Nephron (organoid): ENCODE measurements at regions not wholly inside any gene's neighbourhood (a gene's known extent, or its start where the extent isn't known, plus 50 kb on each side); places are given as distances from the start of the nearest gene placed in this dataset.
"Not testable (repeated sequence)": the region's sequence is repeated elsewhere in the genome, so short reads cannot be mapped to it uniquely, and the experiment has no call there.

ENCODE experiments used
- H3K27ac Mint-ChIP-seq, 3 experiments: 2 replicates each; pipeline ENCODE4 v1.8.0; 2020; ENCODE audit warnings: mixed read lengths in 3 of 3, mild to moderate bottlenecking in 2 of 3, moderate library complexity in 1 of 3
- H3K27me3 Mint-ChIP-seq: 2 replicates; pipeline ENCODE4 v1.8.0; 2021; ENCODE audit warnings: low read depth, mild to moderate bottlenecking, moderate library complexity, mixed read lengths
- H3K36me3 Mint-ChIP-seq: 2 replicates; pipeline ENCODE4 v1.8.0; 2020; ENCODE audit warnings: low read depth, mixed read lengths
- H3K4me1 Mint-ChIP-seq: 2 replicates; pipeline ENCODE4 v1.8.0; 2020; ENCODE audit warnings: mixed read lengths
- H3K4me3 Mint-ChIP-seq, 3 experiments: 2 replicates each; pipeline ENCODE4 v1.8.0; 2020; ENCODE audit warnings: mild to moderate bottlenecking in 3 of 3, mixed read lengths in 3 of 3, moderate library complexity in 2 of 3
- H3K9me3 Mint-ChIP-seq: 2 replicates; pipeline ENCODE4 v1.8.0; 2020; ENCODE audit warnings: mixed read lengths
- TF ChIP-seq, protein P1 (sequence below), 3 experiments: fragments of 200-600 bp; sonication (generic); IDR thresholded peaks; one replicate each; pipeline ENCODE4 v1.5.0; 2021; ENCODE audit warnings: antibody characterized with exemption in 3 of 3; ENCODE audit not compliant: unreplicated experiment in 3 of 3

DNA sequence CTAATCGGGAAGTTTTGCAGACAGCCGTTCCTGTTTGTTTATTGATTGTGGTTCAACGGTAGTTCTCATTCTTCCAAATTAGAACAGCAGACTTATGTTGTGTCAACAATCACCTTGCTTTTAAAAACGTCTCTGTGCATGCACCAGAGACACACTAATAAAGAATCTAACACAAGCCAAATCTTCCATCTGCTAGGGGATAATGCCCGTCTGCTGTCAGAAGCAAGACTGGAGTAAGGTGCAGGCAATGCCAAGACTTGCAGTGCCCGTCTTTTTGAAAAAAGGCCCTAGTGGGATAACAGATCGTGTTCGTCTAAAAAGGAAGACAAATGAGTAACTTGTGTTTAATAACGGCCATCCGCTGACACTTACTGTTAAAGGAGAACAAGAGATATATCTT lies 158.4 kb downstream of the KCNJ2 start:
- H3K9me3 Mint-ChIP-seq, result no peaks in the 10 kb centered on the region
- TF ChIP-seq, protein P1, sequence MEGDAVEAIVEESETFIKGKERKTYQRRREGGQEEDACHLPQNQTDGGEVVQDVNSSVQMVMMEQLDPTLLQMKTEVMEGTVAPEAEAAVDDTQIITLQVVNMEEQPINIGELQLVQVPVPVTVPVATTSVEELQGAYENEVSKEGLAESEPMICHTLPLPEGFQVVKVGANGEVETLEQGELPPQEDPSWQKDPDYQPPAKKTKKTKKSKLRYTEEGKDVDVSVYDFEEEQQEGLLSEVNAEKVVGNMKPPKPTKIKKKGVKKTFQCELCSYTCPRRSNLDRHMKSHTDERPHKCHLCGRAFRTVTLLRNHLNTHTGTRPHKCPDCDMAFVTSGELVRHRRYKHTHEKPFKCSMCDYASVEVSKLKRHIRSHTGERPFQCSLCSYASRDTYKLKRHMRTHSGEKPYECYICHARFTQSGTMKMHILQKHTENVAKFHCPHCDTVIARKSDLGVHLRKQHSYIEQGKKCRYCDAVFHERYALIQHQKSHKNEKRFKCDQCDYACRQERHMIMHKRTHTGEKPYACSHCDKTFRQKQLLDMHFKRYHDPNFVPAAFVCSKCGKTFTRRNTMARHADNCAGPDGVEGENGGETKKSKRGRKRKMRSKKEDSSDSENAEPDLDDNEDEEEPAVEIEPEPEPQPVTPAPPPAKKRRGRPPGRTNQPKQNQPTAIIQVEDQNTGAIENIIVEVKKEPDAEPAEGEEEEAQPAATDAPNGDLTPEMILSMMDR (IDR thresholded peaks at IDR 0.05; ENCODE audit: unreplicated experiment in 3 of 3), result no peak
- H3K27me3 Mint-ChIP-seq, result no peaks in the 10 kb centered on the region
- no peaks in the 10 kb centered on the region for H3K36me3 Mint-ChIP-seq
- peaks cover 28% of the 10 kb centered on the region for H3K4me1 Mint-ChIP-seq
- H3K27ac Mint-ChIP-seq, result no peak overlapping the region
- H3K4me3 Mint-ChIP-seq, result no peak overlapping the region

GRCh38 chr17:70329721-70330120 lies 160.4 kb downstream of the KCNJ2 start:
- TF ChIP-seq, protein P1 (IDR thresholded peaks at IDR 0.05; ENCODE audit: unreplicated experiment in 3 of 3), result no peak
- Mint-ChIP-seq H3K27ac (no peak overlapping the region), H3K36me3 (no peaks in the 10 kb centered on the region), H3K9me3 (no peaks in the 10 kb centered on the region), H3K4me3 (no peak overlapping the region), H3K27me3 (no peaks in the 10 kb centered on the region), H3K4me1 (peaks cover 31% of the 10 kb centered on the region)

DNA sequence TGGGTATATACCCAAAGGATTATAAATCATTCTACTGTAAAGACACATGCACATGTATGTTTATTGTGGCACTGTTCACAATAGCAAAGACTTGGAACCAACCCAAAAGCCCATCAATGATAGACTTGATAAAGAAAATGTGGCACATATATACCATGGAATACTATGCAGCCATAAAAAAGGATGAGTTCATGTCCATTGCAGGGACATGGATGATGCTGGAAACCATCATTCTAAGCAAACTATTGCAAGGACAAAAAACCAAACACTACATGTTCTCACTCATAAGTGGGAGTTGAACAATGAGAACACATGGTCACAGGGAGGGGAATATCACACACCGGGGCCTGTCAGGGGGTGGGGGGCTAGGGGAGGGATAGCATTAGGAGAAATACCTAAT lies 161.7 kb downstream of the KCNJ2 start:
- H3K27ac Mint-ChIP-seq, H3K4me3 Mint-ChIP-seq, H3K27me3 Mint-ChIP-seq, H3K36me3 Mint-ChIP-seq, H3K9me3 Mint-ChIP-seq: not testable (repeated sequence)
- H3K4me1 Mint-ChIP-seq, result peaks cover 21% of the 10 kb centered on the region

- Mint-ChIP-seq H3K4me3 (no peak overlapping the region), H3K9me3 (no peaks in the 10 kb centered on the region), H3K27me3 (no peaks in the 10 kb centered on the region), H3K27ac (no peak overlapping the region), H3K4me1 (peaks cover 18% of the 10 kb centered on the region), H3K36me3 (no peaks in the 10 kb centered on the region)
- TF ChIP-seq, protein P1 (IDR thresholded peaks at IDR 0.05; ENCODE audit: unreplicated experiment in 3 of 3), result no peak
These were observed 163.3 kb downstream of the KCNJ2 start for GRCh38 chr17:70332356-70333210.

GRCh38 chr17:70336411-70336810 lies 167.1 kb downstream of the KCNJ2 start:
- H3K27ac Mint-ChIP-seq, result peak overlapping the region in 1 of 3 experiments; percentile 47
- H3K27me3 Mint-ChIP-seq, result no peaks in the 10 kb centered on the region
- H3K4me3 Mint-ChIP-seq, result no peak overlapping the region
- TF ChIP-seq, protein P1 (IDR thresholded peaks at IDR 0.05; ENCODE audit: unreplicated experiment in 3 of 3), result no peak
- no peaks in the 10 kb centered on the region for H3K9me3 Mint-ChIP-seq
- H3K4me1 Mint-ChIP-seq, result peaks cover 15% of the 10 kb centered on the region
- H3K36me3 Mint-ChIP-seq, result no peaks in the 10 kb centered on the region

DNA sequence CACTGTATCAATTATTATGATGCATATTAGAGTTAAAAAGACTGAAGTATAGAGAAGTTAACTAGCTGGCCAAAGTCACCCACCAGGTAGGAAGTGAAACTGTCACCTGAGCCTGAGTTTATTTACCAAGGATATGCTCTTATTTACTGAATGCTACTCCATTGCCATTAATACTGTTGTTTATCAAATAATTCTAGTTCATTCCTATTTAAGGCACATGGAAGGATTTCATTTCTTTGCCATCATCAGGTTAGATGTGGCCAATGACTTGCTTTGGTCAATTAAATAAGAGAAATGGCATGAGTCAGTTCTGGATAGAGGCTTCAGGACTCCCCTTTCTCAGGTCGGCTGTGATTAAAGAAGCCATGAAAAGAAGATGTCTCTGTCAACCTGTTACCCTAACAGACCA lies 169.6 kb downstream of the KCNJ2 start:
- Mint-ChIP-seq H3K27ac (no peak overlapping the region), H3K4me3 (no peak overlapping the region), H3K36me3 (no peaks in the 10 kb centered on the region), H3K4me1 (peaks cover 12% of the 10 kb centered on the region), H3K27me3 (no peaks in the 10 kb centered on the region), H3K9me3 (no peaks in the 10 kb centered on the region)
- TF ChIP-seq, protein P1 (IDR thresholded peaks at IDR 0.05; ENCODE audit: unreplicated experiment in 3 of 3), result no peak
